Adrenal gland (tissue), 9 donors: ENCODE measurements at regions not wholly inside any gene's neighbourhood (a gene's known extent, or its start where the extent isn't known, plus 50 kb on each side); places are given as distances from the start of the nearest gene placed in this dataset.

Experiments
- DNase-seq, 7 donors: peaks; one replicate each; pipeline ENCODE4 v3.0.0-alpha.2; 2019 to 2020
- H3K27ac ChIP-seq, 5 donors: fragments of 200-600 bp; sonication (generic) in 4 of 5; 1 replicate in 3 of 5; 2 replicates in 2 of 5; pipeline versions ENCODE4 v1.5.1 to v1.8.0; 2016 to 2020; ENCODE audit warnings: mild to moderate bottlenecking in 1 of 5
- H3K27me3 ChIP-seq: fragments of 200-600 bp; 2 replicates; pipeline ENCODE4 v1.8.0; 2021
- H3K36me3 ChIP-seq, 2 donors: fragments of 200-600 bp; replicated peaks in 1 of 2; 1 replicate in 1 of 2; 2 replicates in 1 of 2; pipeline versions ENCODE4 v1.5.1 to v1.8.0; 2018 to 2022
- H3K4me1 ChIP-seq, 2 donors: fragments of 200-600 bp; replicated peaks in 1 of 2; 1 replicate in 1 of 2; 2 replicates in 1 of 2; pipeline versions ENCODE4 v1.5.1 to v1.8.0; 2018 to 2021
- H3K4me3 ChIP-seq, 4 donors: fragments of 200-600 bp; sonication (generic) in 3 of 4; one replicate each; pipeline ENCODE4 v1.5.1; 2016 to 2018
- H3K9me3 ChIP-seq, 3 donors: fragments of 200-600 bp; sonication (generic) in 1 of 3; replicated peaks in 1 of 3; 1 replicate in 2 of 3; 2 replicates in 1 of 3; pipeline versions ENCODE4 v1.5.1 to v1.8.0; 2016 to 2021
- POLR2A ChIP-seq, 2 donors: fragments of 450-650 bp; IDR thresholded peaks; one replicate each; pipeline ENCODE4 v1.6.1; 2017; ENCODE audit warnings: antibody characterized with exemption in 2 of 2, mild to moderate bottlenecking in 2 of 2, moderate library complexity in 1 of 2
- WGBS, 4 donors: extraction: QIAGEN DNeasy Blood & Tissue Kit in 2 of 4; methylation state at CpG; one replicate each; pipeline versions ENCODE4 v1.1.5 to v1.1.7; 2013 to 2017; 5-methylcytosine and 5-hydroxymethylcytosine counted together
- intact Hi-C, 2 donors: fragments of 100-400 bp; cut with DNase I; formaldehyde crosslinking; loops; one replicate each; pipeline versions ENCODE4 v1.14.1 to v1.15.0; 2022 to 2023
- TF ChIP-seq, protein P1 (sequence below), 6 experiments: fragments of 450-650 bp in 4 of 6; fragments of 200-600 bp in 2 of 6; sonication (generic) in 1 of 6; IDR thresholded peaks; 1 replicate in 5 of 6; 2 replicates in 1 of 6; pipeline versions ENCODE4 v1.5.1 to v1.8.0; 2016 to 2021; ENCODE audit warnings: antibody characterized with exemption in 6 of 6, mild to moderate bottlenecking in 2 of 6, moderate library complexity in 1 of 6
- donor health status: healthy with polysubstance abuse.
- donor health status: Bipolar disorder and iron deficiency.
- donor health status: DM: yes; HTN: yes; CAD: no.
- donor health status: DM: no; HTN: no; CAD: no.
- donor health status: DM: no; HTN: no; CAD: no.

GRCh38 chr9:18366184-18366583, 107.8 kb upstream of the ADAMTSL1 start:
- H3K4me1 ChIP-seq, result peaks cover 0 to 7% of the 10 kb centered on the region in 2 donors
- no peak for DNase-seq
- H3K9me3 ChIP-seq, result no peaks in the 10 kb centered on the region
- 77 to 88% (median 86%) methylated on average over 3 of the region's 3 CpGs for WGBS, 4 donors
- H3K36me3 ChIP-seq, result no peaks in the 10 kb centered on the region
- intact Hi-C loops, result no loop called here
- H3K4me3 ChIP-seq, result no peak overlapping the region
- H3K27me3 ChIP-seq, result no peaks in the 10 kb centered on the region
- TF ChIP-seq, protein P1, sequence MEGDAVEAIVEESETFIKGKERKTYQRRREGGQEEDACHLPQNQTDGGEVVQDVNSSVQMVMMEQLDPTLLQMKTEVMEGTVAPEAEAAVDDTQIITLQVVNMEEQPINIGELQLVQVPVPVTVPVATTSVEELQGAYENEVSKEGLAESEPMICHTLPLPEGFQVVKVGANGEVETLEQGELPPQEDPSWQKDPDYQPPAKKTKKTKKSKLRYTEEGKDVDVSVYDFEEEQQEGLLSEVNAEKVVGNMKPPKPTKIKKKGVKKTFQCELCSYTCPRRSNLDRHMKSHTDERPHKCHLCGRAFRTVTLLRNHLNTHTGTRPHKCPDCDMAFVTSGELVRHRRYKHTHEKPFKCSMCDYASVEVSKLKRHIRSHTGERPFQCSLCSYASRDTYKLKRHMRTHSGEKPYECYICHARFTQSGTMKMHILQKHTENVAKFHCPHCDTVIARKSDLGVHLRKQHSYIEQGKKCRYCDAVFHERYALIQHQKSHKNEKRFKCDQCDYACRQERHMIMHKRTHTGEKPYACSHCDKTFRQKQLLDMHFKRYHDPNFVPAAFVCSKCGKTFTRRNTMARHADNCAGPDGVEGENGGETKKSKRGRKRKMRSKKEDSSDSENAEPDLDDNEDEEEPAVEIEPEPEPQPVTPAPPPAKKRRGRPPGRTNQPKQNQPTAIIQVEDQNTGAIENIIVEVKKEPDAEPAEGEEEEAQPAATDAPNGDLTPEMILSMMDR (IDR thresholded peaks at IDR 0.05), result no peak
- no peak for TF ChIP-seq POLR2A (IDR thresholded peaks at IDR 0.05)
- no peak overlapping the region for H3K27ac ChIP-seq

GRCh38 chr9:18368206-18368605, 105.7 kb upstream of the ADAMTSL1 start:
- no peak for DNase-seq
- intact Hi-C loops, result no loop called here
- H3K27me3 ChIP-seq, result no peaks in the 10 kb centered on the region
- no peak overlapping the region for H3K4me3 ChIP-seq
- no peak for TF ChIP-seq POLR2A (IDR thresholded peaks at IDR 0.05)
- TF ChIP-seq, protein P1 (IDR thresholded peaks at IDR 0.05), result no peak
- whole genome bisulfite sequencing, 4 donors, result 90 to 98% (median 93%) methylated on average over 4 of the region's 4 CpGs
- peaks cover 0 to 7% of the 10 kb centered on the region in 2 donors for H3K4me1 ChIP-seq
- H3K36me3 ChIP-seq, result no peaks in the 10 kb centered on the region
- no peaks in the 10 kb centered on the region for H3K9me3 ChIP-seq
- no peak overlapping the region for H3K27ac ChIP-seq

DNA sequence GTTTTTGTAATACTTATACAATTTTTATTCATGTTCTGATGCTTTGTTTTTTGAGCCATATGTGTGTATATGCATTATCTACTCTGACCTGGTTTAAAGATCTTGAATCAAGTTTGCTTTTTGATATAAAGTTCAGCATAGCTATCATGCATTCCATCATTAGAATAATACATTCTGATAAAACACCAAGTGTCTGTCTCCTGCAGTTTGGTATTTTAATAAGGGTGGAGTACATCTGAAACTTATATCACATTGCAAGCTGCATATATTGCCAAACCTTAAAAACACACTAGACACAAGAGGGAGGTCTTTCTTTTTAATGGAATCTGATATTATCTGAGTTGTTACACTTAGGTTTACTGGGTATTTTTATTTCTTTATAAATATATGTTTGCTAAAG, 102.8 kb upstream of the ADAMTSL1 start:
- intact Hi-C loops, result no loop called here
- no peak for TF ChIP-seq POLR2A (IDR thresholded peaks at IDR 0.05)
- TF ChIP-seq, protein P1 (IDR thresholded peaks at IDR 0.05), result no peak
- Histone ChIP-seq H3K9me3 (no peaks in the 10 kb centered on the region), H3K36me3 (no peaks in the 10 kb centered on the region), H3K27ac (no peak overlapping the region), H3K4me3 (no peak overlapping the region), H3K27me3 (no peaks in the 10 kb centered on the region), H3K4me1 (peaks cover 0 to 7% of the 10 kb centered on the region in 2 donors)
- DNase-seq, result no peak

DNA sequence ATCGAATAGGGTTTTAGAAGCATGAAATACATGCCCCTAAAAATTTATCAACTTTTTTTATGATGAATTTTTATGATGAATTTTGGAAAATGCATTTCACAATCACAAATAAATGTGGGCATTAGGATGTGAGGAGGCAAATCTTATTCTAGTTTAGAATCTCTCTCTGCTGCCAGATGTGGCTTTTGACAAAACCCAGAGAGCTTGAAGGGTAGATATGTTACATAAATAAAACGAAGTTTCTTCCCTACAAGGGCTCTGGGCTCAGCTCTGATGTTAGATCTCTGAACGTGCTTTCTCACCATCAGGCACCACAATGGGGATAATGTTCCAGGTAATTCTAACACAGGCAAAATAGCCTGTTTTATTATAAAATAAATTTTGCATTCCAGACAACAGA, 102.3 kb upstream of the ADAMTSL1 start:
- H3K36me3 ChIP-seq, result no peaks in the 10 kb centered on the region
- no peak overlapping the region for H3K27ac ChIP-seq
- TF ChIP-seq, protein P1 (IDR thresholded peaks at IDR 0.05), result no peak
- no peak for TF ChIP-seq POLR2A (IDR thresholded peaks at IDR 0.05)
- no peak overlapping the region for H3K4me3 ChIP-seq
- H3K27me3 ChIP-seq, result no peaks in the 10 kb centered on the region
- no peaks in the 10 kb centered on the region for H3K9me3 ChIP-seq
- no peak for DNase-seq
- H3K4me1 ChIP-seq, result peaks cover 0 to 7% of the 10 kb centered on the region in 2 donors
- 67 to 80% (median 73%) methylated on average over 3 of the region's 3 CpGs for WGBS, 4 donors
- intact Hi-C loops, result no loop called here
